ENCODE measurements at regions not wholly inside any gene's neighbourhood (a gene's known extent, or its start where the extent isn't known, plus 50 kb on each side); places are given as distances from the start of the nearest gene placed in this dataset.
"Not testable (repeated sequence)": the region's sequence is repeated elsewhere in the genome, so short reads cannot be mapped to it uniquely, and the experiment has no call there.

GRCh38 chr15:38073178-38073946 lies 138.9 kb downstream of the TMCO5A start:
- DNase-seq (ENCODE audit: low spot score), result no peak

- no peak for DNase-seq (ENCODE audit: low spot score)
These were observed 139.6 kb downstream of the TMCO5A start for GRCh38 chr15:38074029-38074428.

GRCh38 chr15:38075466-38075865 lies 141.0 kb downstream of the TMCO5A start:
- no peak for DNase-seq (ENCODE audit: low spot score)

- peak; percentile 59 for DNase-seq (ENCODE audit: low spot score)
These were observed 142.3 kb downstream of the TMCO5A start for GRCh38 chr15:38076786-38077185.

GRCh38 chr15:38079236-38079635 lies 144.8 kb downstream of the TMCO5A start:
- DNase-seq (ENCODE audit: low spot score), result no peak

- no peak for DNase-seq (ENCODE audit: low spot score)
These were observed 146.3 kb downstream of the TMCO5A start for GRCh38 chr15:38080651-38081275.

GRCh38 chr15:38084289-38084688 lies 149.8 kb downstream of the TMCO5A start:
- no peak for DNase-seq (ENCODE audit: low spot score)

GRCh38 chr15:38085114-38085513 lies 150.7 kb downstream of the TMCO5A start:
- DNase-seq (ENCODE audit: low spot score), result no peak

GRCh38 chr15:38085931-38086568 lies 151.6 kb downstream of the TMCO5A start:
- DNase-seq (ENCODE audit: low spot score), result peak; percentile 21

- no peak for DNase-seq (ENCODE audit: low spot score)
These were observed 152.2 kb downstream of the TMCO5A start for GRCh38 chr15:38086611-38087010.

- DNase-seq (ENCODE audit: low spot score), result no peak
These were observed 154.5 kb downstream of the TMCO5A start for GRCh38 chr15:38088971-38089370.

- no peak for DNase-seq (ENCODE audit: low spot score)
These were observed 155.8 kb downstream of the TMCO5A start for GRCh38 chr15:38090223-38090622.

GRCh38 chr15:38090678-38091077 lies 156.2 kb downstream of the TMCO5A start:
- DNase-seq (ENCODE audit: low spot score), result no peak

GRCh38 chr15:38091078-38091645 lies 156.7 kb downstream of the TMCO5A start:
- no peak for DNase-seq (ENCODE audit: low spot score)

- DNase-seq (ENCODE audit: low spot score), result no peak
These were observed 158.7 kb upstream of the SPRED1 start for GRCh38 chr15:38093931-38094330.

GRCh38 chr15:38102972-38103371 lies 149.7 kb upstream of the SPRED1 start:
- DNase-seq (ENCODE audit: low spot score), result no peak

- DNase-seq (ENCODE audit: low spot score), result no peak
These were observed 149.1 kb upstream of the SPRED1 start for GRCh38 chr15:38103564-38103963.

- no peak for DNase-seq (ENCODE audit: low spot score)
These were observed 141.6 kb upstream of the SPRED1 start for GRCh38 chr15:38111070-38111469.

GRCh38 chr15:38112406-38112805 lies 140.2 kb upstream of the SPRED1 start:
- DNase-seq (ENCODE audit: low spot score), result no peak

- DNase-seq (ENCODE audit: low spot score), result no peak
These were observed 137.5 kb upstream of the SPRED1 start for GRCh38 chr15:38115121-38115520.

- DNase-seq (ENCODE audit: low spot score), result no peak
These were observed 134.9 kb upstream of the SPRED1 start for GRCh38 chr15:38117781-38118180.

GRCh38 chr15:38119865-38120264 lies 132.8 kb upstream of the SPRED1 start:
- not testable (repeated sequence) for DNase-seq (ENCODE audit: low spot score)

- DNase-seq (ENCODE audit: low spot score), result no peak
These were observed 125.3 kb upstream of the SPRED1 start for GRCh38 chr15:38127306-38127771.

All from AG08395 (cell line).